Pulmonary artery endothelial cell (primary cell): ENCODE measurements at regions not wholly inside any gene's neighbourhood (a gene's known extent, or its start where the extent isn't known, plus 50 kb on each side); places are given as distances from the start of the nearest gene placed in this dataset.
"Not testable (repeated sequence)": the region's sequence is repeated elsewhere in the genome, so short reads cannot be mapped to it uniquely, and the experiment has no call there.

Source experiments
- DNase-seq: peaks from one replicate; pipeline ENCODE4 v3.0.0-alpha.2; 2011; ENCODE audit warnings: low read depth, low spot score

DNA sequence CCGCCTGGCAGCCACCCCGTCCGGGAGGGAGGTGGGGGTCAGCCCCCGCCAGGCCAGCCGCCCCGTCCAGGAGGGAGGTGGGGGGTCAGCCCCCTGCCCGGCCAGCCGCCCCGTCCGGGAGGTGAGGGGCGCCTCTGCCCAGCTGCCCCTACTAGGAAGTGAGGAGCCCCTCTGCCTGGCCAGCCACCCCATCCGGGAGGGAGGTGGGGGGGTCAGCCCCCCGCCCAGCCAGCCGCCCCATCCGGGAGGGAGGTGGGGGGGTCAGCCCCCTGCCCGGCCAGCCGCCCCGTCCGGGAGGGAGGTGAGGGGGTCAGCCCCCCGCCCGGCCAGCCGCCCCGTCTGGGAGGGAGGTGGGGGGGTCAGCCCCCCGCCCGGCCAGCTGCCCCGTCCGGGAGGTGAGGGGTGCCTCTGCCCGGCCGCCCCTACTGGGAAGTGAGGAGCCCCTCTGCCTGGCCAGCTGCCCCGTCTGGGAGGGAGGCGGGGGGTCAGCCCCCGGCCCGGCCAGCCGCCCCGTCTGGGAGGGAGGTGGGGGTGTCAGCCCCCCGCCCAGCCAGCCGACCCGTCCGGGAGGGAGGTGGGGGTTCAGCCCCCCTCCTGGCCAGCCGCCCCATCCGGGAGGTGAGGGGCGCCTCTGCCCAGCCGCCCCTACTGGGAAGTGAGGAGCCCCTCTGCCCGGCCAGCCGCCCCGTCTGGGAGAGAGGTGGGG is 476.6 kb downstream of the MID1IP1 start:
- DNase-seq, result not testable (repeated sequence)

DNA sequence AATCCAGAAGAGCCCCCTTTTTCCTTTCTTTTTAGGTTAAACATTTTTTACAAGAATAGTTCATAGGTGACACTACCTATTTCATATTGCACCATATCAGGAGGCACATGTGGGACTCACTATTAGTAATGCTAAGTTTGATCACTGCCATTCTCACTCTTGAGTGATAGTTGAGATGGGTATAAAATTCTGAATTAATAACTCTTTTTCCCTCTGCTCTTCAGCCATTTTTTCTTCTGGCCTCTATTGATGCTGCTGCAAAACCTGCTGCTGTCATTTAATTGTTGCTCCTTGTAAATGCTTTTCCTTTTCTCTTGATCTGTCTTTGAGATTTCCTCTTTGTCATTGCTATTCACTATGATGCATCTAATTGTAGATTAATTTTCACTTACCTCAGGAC is 482.0 kb downstream of the MID1IP1 start:
- DNase-seq, result no peak

DNA sequence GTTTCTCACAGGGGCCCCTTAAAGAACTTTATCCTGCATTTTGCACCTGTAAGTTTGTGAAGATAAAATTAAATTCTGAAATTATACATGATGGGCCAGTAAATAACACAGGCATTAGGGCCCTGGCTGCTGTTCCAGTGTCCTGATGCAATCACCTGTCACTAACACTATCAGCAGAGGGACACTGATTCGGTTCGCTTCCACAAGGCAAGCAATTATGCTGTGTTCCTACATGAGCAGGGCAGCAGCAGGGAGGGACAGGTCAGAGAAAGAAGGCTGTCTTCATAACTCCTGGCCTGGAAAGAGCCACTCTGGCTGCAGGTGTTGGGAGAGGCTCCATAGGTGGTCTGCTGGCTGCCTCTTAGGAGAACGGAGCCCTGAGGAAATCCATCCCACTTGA is 487.3 kb downstream of the MID1IP1 start:
- no peak for DNase-seq

DNA sequence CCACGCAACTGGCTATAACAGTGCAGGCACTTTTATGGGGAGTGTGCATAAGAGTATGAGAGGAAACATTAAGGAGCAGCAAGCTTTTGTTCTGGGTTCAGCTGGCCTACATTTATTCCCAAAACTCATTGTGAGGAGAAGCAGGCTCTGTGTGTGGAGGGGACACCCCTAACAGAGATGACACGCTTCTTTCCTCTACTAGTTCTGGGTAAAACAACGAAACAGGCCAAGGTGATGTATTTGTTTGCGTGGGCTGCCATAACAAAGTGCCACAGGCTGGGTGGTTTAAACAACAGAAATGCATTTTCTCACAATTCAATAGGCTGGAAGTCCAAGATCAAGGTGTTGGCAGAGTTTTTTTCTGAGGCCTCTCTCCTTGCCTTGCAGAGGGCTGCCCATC is 488.6 kb downstream of the MID1IP1 start:
- DNase-seq, result no peak

DNA sequence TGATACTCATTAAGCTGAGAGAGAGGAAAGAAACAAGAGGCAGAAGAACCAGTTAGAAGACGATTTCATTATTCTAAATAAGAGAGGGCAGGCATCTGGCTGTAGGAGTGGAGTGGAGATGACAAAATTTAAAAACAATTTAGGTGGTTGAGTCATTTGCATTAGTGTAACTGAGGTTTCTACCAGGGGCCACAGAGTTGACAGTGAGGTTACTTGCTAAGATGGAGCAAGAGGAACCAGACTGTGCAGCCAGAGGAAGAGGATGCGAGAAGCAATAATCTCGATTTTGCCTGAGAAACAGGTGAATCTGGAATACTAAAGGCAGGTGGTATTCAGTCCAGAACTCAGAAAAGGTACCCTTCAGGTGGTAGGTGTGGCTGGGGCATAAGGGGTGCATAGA is 491.9 kb downstream of the MID1IP1 start:
- no peak for DNase-seq

DNA sequence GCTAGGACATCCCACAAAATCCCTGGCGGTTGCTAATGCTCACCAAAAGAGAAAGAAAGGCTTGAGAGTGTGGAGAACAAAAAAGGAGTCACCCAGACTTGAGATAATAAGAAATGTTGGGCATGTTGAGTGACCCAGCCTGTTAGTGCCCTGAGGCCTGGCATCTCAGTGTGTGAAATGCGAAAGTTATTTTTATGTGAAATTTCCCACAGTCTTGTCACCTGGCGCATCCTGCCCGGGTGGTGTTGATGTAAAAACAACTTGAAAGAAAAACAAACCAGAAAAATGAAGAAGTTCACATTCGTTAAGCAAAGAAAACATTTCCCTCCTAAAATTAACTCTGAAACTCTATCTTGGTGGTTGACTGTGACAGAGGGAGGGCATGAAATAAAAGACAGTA is 495.2 kb downstream of the MID1IP1 start:
- DNase-seq, result no peak

DNA sequence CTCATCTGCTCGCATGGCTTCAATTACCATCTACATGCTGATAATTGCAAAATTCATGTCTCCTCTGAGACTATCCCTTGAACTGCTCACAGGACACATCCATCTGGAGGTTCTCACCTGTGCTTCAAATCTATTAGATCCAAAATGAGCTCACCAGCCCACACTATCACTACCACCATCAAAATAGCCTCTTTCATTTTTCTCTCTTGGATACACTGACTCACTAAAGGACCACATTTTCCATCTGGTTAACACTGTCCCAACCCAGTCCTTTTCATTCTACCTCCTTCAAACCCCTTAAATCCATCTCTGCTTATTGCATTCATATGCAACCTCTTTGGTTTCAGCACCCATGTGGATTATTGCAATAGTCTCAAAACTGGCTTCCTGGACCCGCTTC is 497.6 kb downstream of the MID1IP1 start:
- DNase-seq, result no peak

DNA sequence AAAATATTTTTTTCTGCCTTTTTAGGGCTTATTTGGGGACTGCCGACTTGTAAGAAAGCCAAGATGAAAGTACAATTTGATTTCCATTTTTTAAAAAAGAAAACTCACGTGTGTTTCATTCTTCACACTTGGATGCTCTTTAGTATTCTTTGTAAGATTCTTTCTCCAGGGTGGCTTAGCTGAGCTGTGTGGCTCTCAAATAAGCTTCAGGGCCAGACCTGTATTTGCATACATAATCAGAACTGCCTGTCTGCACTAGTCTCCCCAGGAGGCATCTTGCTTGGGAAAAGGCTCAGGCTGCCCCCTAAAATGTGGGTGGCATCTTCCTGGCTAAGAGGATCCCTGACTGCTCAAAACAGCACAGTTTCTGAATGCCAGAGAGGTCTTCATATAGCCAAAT is 498.4 kb downstream of the MID1IP1 start:
- DNase-seq, result no peak

DNA sequence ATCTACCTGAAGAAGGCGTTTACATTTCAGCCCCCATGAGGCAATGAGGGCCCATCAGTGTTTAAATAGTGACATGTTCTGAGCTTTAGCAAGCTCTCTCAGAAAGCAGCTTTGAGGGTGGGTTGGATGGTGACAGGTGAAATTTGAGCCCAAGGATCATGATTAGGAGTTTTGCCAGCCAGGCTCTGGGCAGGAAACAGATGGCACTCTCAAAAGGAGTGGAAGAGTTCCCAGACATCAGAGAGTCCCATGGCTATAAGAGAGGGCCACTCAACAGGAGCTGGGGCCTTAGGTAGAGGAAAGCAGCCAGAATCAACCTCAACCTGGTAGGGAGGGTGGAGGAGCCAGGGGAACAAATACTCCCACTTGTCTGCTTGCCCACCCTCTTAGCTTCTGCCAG is 499.8 kb downstream of the MID1IP1 start:
- DNase-seq, result no peak

DNA sequence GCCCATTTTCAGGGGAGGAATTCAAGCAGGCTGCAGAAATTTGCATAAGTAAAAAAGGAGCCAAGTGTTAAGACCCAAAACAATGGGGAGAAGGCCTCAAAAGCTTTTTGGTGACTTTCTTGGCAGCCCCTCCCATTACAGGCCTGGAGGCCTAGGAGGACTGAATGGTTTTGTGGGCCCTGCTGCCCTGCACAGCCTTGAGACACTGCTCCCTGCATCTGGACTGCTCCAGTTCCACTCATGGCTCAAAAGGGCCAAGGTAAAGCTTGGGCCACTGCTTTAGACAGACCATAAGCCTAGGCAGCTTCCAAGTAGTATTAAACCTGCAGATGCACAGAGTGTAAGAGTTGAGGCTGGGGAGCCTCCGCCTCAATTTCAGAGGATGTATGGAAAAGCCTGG is 501.6 kb downstream of the MID1IP1 start:
- no peak for DNase-seq

DNA sequence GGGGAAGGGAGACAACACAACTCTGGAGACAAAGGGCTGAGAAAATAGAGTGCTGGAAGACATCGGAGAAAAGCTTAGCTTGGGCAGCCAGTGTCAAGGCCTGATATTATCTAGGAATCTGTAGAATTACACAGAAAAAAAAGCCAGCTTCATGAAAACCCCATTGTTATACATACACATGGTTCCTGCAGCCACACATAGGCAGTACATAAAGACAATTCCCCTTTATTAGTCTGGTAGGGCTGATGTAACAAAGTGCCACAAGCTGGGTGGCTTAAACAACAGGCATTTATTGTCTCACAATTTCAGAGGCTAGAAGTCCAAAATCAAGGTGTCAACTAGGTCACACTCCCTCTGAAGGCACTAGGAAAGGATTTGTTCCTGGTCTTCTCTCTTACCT is 503.5 kb downstream of the MID1IP1 start:
- DNase-seq, result no peak

DNA sequence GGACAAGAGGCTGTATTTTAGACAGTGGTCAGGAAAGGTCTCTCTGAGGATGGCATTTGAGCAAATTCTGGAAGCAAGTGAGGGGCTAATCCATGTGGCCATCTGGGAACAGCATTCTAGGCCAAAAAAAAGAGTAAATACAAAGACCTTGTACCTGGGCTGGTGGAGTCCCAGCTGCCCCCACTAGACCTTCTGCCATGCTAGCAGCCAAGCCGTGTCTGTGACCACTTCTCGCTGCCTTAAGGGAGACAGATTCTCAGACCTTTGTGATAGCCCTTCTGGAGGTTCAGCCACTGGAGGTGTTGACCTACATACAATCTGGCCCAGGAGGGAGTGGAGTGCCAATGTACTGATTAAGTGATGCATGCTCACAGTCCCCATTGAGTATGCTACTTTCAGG is 506.2 kb downstream of the MID1IP1 start:
- no peak for DNase-seq

DNA sequence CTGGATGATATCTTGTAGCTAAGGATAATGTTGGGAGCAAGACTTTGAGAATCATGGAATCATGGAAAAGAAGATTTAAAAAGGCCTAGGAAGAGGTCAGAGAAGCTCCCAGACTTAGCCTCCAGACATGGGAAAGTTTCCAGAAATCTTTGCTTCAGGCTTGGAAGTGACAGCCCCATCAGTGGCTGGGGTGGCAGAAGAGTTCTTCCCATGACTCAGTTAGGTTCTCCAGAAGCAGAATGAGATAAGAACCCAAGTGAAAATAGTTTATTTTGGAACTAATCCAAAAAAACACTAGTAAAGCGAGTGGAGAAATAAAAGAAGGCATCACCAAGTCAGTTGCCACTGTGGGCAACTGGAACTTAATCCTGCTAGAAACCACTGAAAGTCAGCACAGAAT is 506.9 kb downstream of the MID1IP1 start:
- peak; percentile 40 for DNase-seq

DNA sequence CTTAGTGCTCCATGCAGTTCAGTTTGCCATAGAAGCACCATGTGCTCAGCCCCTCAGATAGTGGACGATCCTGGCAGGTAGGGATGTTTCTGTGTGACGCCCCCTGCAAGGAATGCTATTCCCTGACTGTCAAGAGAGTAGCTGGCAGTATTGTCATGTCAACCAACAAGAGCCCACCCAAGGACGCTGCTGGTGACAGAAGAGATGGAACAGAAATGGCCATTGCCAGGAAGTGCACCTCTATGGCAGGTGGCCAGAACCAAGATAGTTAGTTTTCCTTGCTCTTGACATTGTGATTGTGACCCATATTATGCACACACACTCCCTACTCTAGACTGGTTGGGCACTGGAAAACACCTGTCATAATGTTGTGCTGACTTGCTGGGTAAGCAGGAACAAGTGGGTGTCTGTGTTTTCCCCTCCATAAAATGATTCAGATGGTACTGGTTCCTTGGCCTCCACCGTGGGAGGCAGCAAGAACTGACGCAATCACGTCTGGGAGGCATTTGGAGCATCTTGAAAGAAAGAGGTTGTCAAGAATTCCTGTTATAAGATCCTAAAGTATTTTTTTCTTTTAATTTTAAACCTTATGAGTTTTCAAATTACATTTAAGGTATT is 507.9 kb downstream of the MID1IP1 start:
- DNase-seq, result peak; percentile 64

DNA sequence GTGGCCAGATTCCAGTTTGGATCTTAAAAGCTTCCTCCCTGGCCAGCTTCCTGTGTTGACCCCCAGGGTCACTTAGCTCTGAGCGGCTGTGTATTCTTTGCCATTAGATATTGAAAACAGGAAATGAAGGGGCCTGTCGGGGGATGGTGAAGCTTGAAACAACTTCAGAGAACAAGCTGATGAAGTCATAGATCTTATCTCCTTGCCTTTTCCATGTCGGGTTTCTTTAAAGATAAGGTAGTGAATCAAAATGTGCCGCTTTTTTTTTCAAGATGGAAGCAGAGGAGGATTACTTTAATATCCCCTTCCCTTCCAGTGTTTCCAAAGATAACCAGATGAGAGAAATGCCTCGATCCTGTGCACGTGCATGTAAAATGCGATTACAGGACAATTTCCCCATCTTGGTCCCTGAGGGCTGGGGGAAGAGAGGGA is 508.5 kb downstream of the MID1IP1 start:
- DNase-seq, result peak; percentile 65

DNA sequence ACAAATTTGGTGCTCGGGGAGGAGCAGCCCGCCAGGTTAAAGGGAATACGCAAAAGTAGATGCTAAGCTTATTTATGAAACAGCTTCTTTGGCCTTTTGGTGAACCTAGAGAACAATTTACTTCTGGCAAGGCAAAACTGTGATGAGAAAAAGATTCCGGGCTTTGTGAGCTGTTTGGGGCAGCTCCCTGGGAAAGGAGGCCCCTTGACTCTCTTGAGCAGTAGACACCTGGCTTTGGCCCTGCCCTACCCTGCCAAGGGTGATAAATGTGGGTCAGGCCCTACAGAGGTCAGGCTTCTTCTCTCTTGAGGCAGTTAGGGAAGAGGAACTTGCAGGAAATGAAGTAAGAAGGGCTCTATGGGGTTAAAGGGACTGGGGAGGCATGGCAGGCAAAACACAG is 509.6 kb downstream of the MID1IP1 start:
- no peak for DNase-seq

DNA sequence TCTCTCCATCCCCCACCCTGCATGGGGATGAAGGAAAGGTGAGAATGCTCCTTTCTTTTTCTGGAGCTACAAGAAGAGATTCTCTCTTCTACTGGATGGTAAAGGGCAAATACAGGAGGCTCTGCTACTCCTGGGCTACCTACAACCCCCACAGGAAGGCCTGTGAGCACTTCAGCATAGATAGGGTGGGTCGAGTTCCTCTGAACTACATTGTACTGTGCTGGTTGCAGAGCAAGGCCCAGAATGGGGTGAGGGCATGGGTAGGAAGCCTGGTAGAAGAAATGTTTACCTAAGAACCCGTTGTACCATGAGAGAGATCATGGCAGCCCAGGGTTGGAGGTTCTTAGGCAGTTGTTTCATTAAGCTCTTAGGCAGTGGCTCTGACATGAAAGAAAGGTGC is 510.4 kb downstream of the MID1IP1 start:
- no peak for DNase-seq

DNA sequence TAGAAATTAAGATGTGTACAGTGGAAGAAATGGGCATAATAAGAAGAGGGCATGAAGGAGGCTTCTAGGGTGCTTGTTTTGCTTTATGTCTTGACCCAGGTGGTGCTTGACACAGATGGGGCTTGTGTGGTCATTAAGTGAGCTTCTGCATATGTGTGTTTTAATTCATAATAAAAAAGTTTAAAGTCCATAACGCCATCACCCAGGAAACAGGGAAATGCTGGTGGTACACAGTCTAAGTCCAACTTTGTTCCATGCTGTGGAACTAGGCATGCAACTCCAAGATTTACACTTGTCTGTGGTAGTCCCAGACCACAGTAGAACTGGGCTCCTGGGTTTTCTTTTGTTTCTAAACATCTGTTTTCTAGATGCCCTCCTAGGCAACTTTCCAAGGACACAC is 511.9 kb downstream of the MID1IP1 start:
- no peak for DNase-seq

DNA sequence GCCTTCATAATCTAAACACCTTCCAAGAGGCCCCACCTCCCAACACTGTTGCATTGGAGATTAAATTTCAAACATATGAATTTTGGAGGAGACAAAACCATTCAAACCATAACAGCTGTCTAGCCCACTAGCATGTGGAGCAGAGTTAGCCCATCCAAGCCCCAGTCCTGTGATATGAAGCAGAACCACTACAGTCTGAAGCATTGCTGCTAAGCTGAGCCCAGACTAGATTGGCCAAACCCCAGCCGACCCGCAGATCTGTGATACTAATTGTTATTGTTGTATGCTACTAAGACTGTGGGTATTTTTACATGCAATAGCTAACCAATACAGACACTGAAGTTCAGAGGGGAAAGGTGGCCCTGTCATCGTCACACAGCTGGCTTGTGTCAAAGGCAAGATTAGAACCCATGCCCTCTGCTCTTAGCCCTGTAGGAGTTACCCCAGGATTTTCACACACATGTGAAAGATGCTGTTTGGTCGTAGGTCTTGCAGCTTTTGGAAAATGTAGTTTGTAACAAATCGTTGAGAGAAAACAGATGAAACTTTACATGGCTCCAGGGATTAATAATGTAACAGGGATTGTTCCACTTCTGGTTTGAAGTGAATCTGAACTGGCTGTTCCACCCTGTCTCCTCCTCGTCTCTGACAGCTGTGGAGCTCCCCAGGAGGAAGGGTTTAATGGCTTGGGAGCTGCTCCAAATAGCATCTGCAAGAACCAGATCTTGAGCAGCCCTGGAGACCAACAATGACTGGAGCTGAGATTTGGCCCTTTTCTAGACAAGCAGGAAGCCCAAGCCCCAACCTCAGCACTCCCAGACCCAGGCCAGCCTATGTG is 517.5 kb downstream of the MID1IP1 start:
- DNase-seq, result no peak

DNA sequence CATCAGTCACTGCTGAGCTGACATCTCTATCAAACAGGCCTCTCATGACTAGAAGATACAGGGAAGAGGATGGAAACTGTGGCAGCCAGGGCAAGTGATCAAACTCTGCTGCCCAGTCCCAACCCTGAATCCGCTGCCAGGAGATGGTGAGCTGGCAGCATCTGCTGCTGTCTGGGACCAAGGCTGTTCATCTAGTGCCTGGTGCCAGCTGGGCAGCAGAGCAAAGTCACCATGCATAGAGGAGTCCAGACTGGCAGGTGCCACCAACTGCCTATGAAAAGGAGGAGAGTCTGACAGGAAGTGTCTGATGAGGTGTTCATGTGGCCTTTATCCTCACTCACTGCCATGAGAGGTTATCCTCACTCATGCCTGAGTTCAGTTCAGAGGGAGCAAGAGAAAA is 518.9 kb downstream of the MID1IP1 start:
- DNase-seq, result no peak

DNA sequence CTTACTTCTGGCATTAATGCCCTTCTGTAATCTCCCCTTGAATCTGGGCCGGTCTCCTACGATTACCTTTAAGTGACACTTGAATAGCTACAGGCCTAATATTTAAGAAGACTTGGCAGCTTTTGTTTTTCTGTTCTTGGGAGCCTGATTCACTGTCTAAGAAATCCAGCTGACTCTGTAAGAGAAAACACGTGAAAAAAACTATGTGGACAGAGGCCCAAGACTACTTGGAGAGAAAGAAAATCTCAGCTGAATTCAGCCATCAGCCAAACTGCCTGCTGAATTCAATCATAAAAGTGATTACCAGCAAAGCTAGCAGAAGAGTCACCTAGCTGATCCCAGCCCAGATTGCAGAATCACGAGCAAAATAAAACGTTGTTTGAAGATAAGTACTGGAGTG is 521.2 kb downstream of the MID1IP1 start:
- DNase-seq, result no peak

DNA sequence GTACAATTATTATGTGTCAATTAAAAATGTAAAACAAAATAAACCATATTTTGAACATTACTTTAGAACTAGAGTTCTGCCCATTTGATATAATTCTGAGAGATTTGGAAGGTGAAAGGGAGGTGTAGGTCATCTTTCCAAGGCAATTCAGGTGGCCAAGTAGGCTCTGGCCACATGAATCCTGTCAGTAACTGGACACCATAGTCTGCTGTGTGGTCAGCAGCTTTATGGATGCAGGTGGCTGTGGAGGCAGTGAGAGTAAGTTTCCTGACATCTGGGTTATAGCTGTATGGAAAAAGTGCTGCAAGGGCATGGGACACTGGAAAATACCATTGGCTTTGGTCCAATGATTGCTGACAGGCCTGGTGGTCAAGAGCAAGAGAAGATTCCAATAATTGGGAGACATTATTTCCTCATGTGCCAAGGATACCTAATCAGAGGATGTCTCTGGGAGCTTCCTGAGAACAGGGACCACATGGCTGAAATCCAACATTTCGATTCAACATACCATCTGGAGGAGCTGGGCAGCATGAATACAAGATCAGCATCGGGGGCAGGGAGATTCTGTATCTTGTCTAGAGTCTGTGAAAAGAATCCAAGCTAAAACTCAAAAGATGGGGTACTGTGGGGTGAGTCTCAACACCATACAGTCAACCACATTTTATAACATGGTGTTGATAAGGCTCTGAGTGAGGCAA is 523.1 kb downstream of the MID1IP1 start:
- DNase-seq, result no peak
